H9 (cell line): ENCODE measurements at regions not wholly inside any gene's neighbourhood (a gene's known extent, or its start where the extent isn't known, plus 50 kb on each side); places are given as distances from the start of the nearest gene placed in this dataset.

ENCODE experiments used
- DNase-seq: peaks from one replicate; pipeline ENCODE4 v3.0.0-alpha.2; 2017
- H2AFZ ChIP-seq: one replicate; pipeline ENCODE4 v1.6.1; 2013; ENCODE audit warnings: mild to moderate bottlenecking, low read length, control low read depth, moderate library complexity
- H2AK5ac ChIP-seq: 2 replicates; pipeline ENCODE4 v1.6.1; 2013; ENCODE audit warnings: low read length, control low read depth, mixed read lengths; ENCODE audit not compliant: insufficient read length
- H2BK120ac ChIP-seq: one replicate; pipeline ENCODE4 v1.6.1; 2013; ENCODE audit warnings: low read depth, mild to moderate bottlenecking, low read length, control low read depth, inconsistent platforms; ENCODE audit not compliant: poor library complexity, severe bottlenecking
- H2BK12ac ChIP-seq: 2 replicates; pipeline ENCODE4 v1.6.1; 2013; ENCODE audit warnings: low read length, control low read depth, mixed read lengths, low read depth; ENCODE audit not compliant: insufficient read length
- H2BK15ac ChIP-seq: 2 replicates; pipeline ENCODE4 v1.6.1; 2013; ENCODE audit warnings: low read depth, low read length, control low read depth
- H2BK20ac ChIP-seq: one replicate; pipeline ENCODE4 v1.6.1; 2013; ENCODE audit warnings: low read depth, mild to moderate bottlenecking, low read length, control low read depth, inconsistent platforms; ENCODE audit not compliant: poor library complexity, severe bottlenecking
- H2BK5ac ChIP-seq: 2 replicates; pipeline ENCODE4 v1.6.1; 2013; ENCODE audit warnings: low read length, control low read depth, mixed read lengths; ENCODE audit not compliant: insufficient read length
- H3K14ac ChIP-seq: 2 replicates; pipeline ENCODE4 v1.6.1; 2013; ENCODE audit warnings: low read length, control low read depth; ENCODE audit not compliant: insufficient read depth
- H3K18ac ChIP-seq: 2 replicates; pipeline ENCODE4 v1.6.1; 2013; ENCODE audit warnings: low read depth, mild to moderate bottlenecking, mixed read lengths, low read length, control low read depth; ENCODE audit not compliant: insufficient read length
- H3K23ac ChIP-seq: 2 replicates; pipeline ENCODE4 v1.6.1; 2013; ENCODE audit warnings: low read length, control low read depth, mixed read lengths, low read depth; ENCODE audit not compliant: insufficient read length
- H3K23me2 ChIP-seq: 2 replicates; pipeline ENCODE4 v1.6.1; 2013; ENCODE audit warnings: low read depth, mild to moderate bottlenecking, mixed read lengths, low read length, control low read depth; ENCODE audit not compliant: insufficient read length, poor library complexity, severe bottlenecking
- H3K27ac ChIP-seq: 2 replicates; pipeline ENCODE4 v1.5.1; 2013; ENCODE audit warnings: low read length, control low read depth, mixed read lengths, low read depth; ENCODE audit not compliant: insufficient read length
- H3K27me3 ChIP-seq: 2 replicates; pipeline ENCODE4 v1.6.1; 2013; ENCODE audit warnings: low read length, control low read depth, inconsistent platforms; ENCODE audit not compliant: insufficient read depth
- H3K4ac ChIP-seq: 2 replicates; pipeline ENCODE4 v1.6.1; 2013; ENCODE audit warnings: low read depth, mild to moderate bottlenecking, control low read depth, inconsistent platforms, low read length, moderate library complexity
- H3K4me1 ChIP-seq: 2 replicates; pipeline ENCODE4 v1.6.1; 2013; ENCODE audit warnings: low read length, control low read depth, inconsistent platforms; ENCODE audit not compliant: insufficient read depth
- H3K4me2 ChIP-seq: 2 replicates; pipeline ENCODE4 v1.6.1; 2013; ENCODE audit warnings: low read length, control low read depth, mixed read lengths; ENCODE audit not compliant: insufficient read length, insufficient read depth
- H3K56ac ChIP-seq: 2 replicates; pipeline ENCODE4 v1.6.1; 2013; ENCODE audit warnings: low read depth, mild to moderate bottlenecking, mixed read lengths, low read length, control low read depth; ENCODE audit not compliant: insufficient read length
- H3K79me1 ChIP-seq: 2 replicates; pipeline ENCODE4 v1.6.1; 2013; ENCODE audit warnings: low read depth, mild to moderate bottlenecking, moderate library complexity, low read length, control low read depth, inconsistent platforms; ENCODE audit not compliant: insufficient read depth, poor library complexity, severe bottlenecking
- H3K79me2 ChIP-seq: 2 replicates; pipeline ENCODE4 v1.6.1; 2013; ENCODE audit warnings: low read length, control low read depth, inconsistent platforms; ENCODE audit not compliant: insufficient read depth
- H3K9ac ChIP-seq: 2 replicates; pipeline ENCODE4 v1.6.1; 2013; ENCODE audit warnings: low read length, control low read depth, mixed read lengths; ENCODE audit not compliant: insufficient read length; ENCODE audit errors: extremely low read depth
- H3K9me3 ChIP-seq: one replicate; pipeline ENCODE4 v1.6.1; 2013; ENCODE audit warnings: low read depth, low read length, inconsistent platforms; ENCODE audit not compliant: control insufficient read depth
- H3T11ph ChIP-seq: one replicate; pipeline ENCODE4 v1.6.1; 2013; ENCODE audit warnings: mild to moderate bottlenecking, low read length, control low read depth, inconsistent platforms
- H4K20me1 ChIP-seq: one replicate; pipeline ENCODE4 v1.6.1; 2013; ENCODE audit not compliant: control insufficient read depth, insufficient read length, insufficient read depth
- H4K5ac ChIP-seq: 2 replicates; pipeline ENCODE4 v1.6.1; 2013; ENCODE audit warnings: low read depth, mild to moderate bottlenecking, mixed read lengths, low read length, control low read depth; ENCODE audit not compliant: insufficient read length
- H4K8ac ChIP-seq: replicated peaks from 2 replicates; pipeline ENCODE4 v1.6.1; 2013; ENCODE audit warnings: low read length, control low read depth, mixed read lengths, low read depth; ENCODE audit not compliant: insufficient read length
- H4K91ac ChIP-seq: 2 replicates; pipeline ENCODE4 v1.6.1; 2013; ENCODE audit warnings: low read depth, mild to moderate bottlenecking, moderate library complexity, mixed read lengths, low read length, control low read depth; ENCODE audit not compliant: insufficient read length
- H3K27ac Mint-ChIP-seq, 3 experiments: 2 replicates in 2 of 3; 3 replicates in 1 of 3; pipeline ENCODE4 v1.8.0; 2020 to 2021; ENCODE audit warnings: mixed read lengths in 3 of 3, mild to moderate bottlenecking in 1 of 3, moderate library complexity in 1 of 3
- H3K27me3 Mint-ChIP-seq: 2 replicates; pipeline ENCODE4 v1.8.0; 2021; ENCODE audit warnings: low read depth, mild to moderate bottlenecking, moderate library complexity, mixed read lengths
- H3K36me3 Mint-ChIP-seq, 3 experiments: 2 replicates in 2 of 3; 3 replicates in 1 of 3; pipeline ENCODE4 v1.8.0; 2020 to 2021; ENCODE audit warnings: low read depth in 3 of 3, mixed read lengths in 3 of 3; ENCODE audit not compliant: insufficient read depth in 1 of 3
- H3K4me1 Mint-ChIP-seq, 2 experiments: 2 replicates each; pipeline ENCODE4 v1.8.0; 2020; ENCODE audit warnings: mixed read lengths in 2 of 2
- H3K4me3 Mint-ChIP-seq, 2 experiments: 2 replicates in 1 of 2; 3 replicates in 1 of 2; pipeline ENCODE4 v1.8.0; 2020 to 2021; ENCODE audit warnings: mild to moderate bottlenecking in 2 of 2, mixed read lengths in 2 of 2, moderate library complexity in 1 of 2
- H3K9me3 Mint-ChIP-seq, 2 experiments: 2 replicates in 1 of 2; 3 replicates in 1 of 2; pipeline ENCODE4 v1.8.0; 2020; ENCODE audit warnings: mild to moderate bottlenecking in 2 of 2, mixed read lengths in 2 of 2, moderate library complexity in 1 of 2
- CTCF ChIP-seq: fragments of 200-600 bp; sonication (generic); conservative IDR thresholded peaks from 3 replicates; pipeline ENCODE4 v1.8.0; 2021; ENCODE audit warnings: antibody characterized with exemption, mild to moderate bottlenecking
- WGBS: extraction: QIAGEN DNeasy Blood & Tissue Kit; methylation state at CpG from one replicate; pipeline ENCODE4 v1.1.7; 2013; ENCODE audit warnings: missing lambda C conversion rate, low lambda C conversion rate, mixed read lengths; ENCODE audit not compliant: insufficient read length; ENCODE audit errors: extremely low coverage; 5-methylcytosine and 5-hydroxymethylcytosine counted together

DNA sequence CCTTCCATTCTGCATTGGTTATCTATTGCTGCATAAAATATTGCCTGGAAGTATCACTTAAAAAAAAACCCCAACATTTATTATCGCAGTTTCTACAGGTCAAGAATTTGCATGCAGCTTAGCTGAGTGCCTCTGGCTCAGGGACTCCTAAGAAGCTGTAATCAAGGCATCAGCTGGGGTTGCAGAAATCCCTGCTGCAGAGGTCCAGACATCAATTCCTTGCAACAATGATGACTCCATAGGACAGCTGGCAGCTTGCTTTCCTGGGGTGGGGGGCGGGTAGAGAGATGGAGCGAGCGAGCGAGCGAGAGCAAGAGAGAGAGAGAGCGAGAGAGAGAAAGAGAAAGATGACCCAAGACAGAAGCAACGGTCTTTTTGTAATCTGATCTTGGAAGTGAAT is 308.1 kb downstream of the HAPSTR1 start:
- Histone ChIP-seq H3K9ac (no peak overlapping the region), H3K79me1 (no peaks in the 10 kb centered on the region), H3K4me1 (no peaks in the 10 kb centered on the region), H3K4me2 (no peak overlapping the region), H3T11ph (no peak overlapping the region), H3K9me3 (no peaks in the 10 kb centered on the region), H3K4ac (no peak overlapping the region), H4K8ac (no peak overlapping the region), H4K5ac (no peak overlapping the region), H3K56ac (no peak overlapping the region), H3K14ac (no peak overlapping the region), H4K91ac (no peak overlapping the region), H3K27me3 (no peaks in the 10 kb centered on the region), H3K23ac (no peak overlapping the region), H2BK5ac (no peak overlapping the region), H4K20me1 (no peaks in the 10 kb centered on the region), H3K18ac (no peak overlapping the region), H2BK120ac (no peak overlapping the region), H2AK5ac (no peak overlapping the region), H2BK20ac (no peak overlapping the region), H3K27ac (no peak overlapping the region), H2AFZ (no peak overlapping the region), H3K23me2 (no peaks in the 10 kb centered on the region), H2BK15ac (no peak overlapping the region), H3K79me2 (no peaks in the 10 kb centered on the region), H2BK12ac (no peak overlapping the region)
- no peaks in the 10 kb centered on the region; a peak in 2 of 5 replicates for H3K9me3 Mint-ChIP-seq
- DNase-seq = no peak
- H3K27me3 Mint-ChIP-seq = peaks cover 7% of the 10 kb centered on the region
- H3K36me3 Mint-ChIP-seq = no peaks in the 10 kb centered on the region; a peak in 1 of 7 replicates
- no peak overlapping the region for H3K4me3 Mint-ChIP-seq
- no peak for TF ChIP-seq CTCF
- peaks cover 7 to 12% of the 10 kb centered on the region in 2 experiments for H3K4me1 Mint-ChIP-seq
- H3K27ac Mint-ChIP-seq = no peak overlapping the region
- WGBS = no CpG with 5 or more reads among the region's 8 CpGs
